ENCODE measurements at regions not wholly inside any gene's neighbourhood (a gene's known extent, or its start where the extent isn't known, plus 50 kb on each side); places are given as distances from the start of the nearest gene placed in this dataset.
"Not testable (repeated sequence)": the region's sequence is repeated elsewhere in the genome, so short reads cannot be mapped to it uniquely, and the experiment has no call there.

DNA sequence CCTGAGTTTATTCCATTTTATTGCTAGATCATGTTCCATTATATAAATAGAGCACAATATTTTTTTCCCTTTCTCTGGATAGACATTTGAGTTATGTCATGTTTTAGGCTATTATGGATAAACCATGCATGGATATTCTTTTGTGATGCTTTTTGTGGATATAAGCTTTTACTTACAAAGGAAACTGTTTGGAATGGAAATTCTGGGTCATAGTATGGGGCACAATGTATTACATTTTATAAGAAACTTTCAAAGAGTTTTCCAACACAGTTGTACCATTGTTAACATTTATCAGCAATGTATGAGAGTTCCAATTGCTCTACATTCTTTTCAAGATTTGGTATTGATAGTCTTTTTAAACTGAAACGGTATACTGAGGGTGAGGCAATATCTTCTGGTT, 749.4 kb downstream of the SOCS6 start:
- Histone ChIP-seq H3K27ac (no peak overlapping the region), H3K9me3 (no peaks in the 10 kb centered on the region), H3K36me3 (no peaks in the 10 kb centered on the region), H3K4me1 (no peaks in the 10 kb centered on the region), H3K27me3 (no peaks in the 10 kb centered on the region), H3K4me3 (no peak overlapping the region)
- ATAC-seq (no peak), DNase-seq (no peak)
- intact Hi-C loops (cut with DNase I; ENCODE audit: low total_unique reads) (no loop called here), in situ Hi-C loops (cut with MboI; ENCODE audit: low sequenced_read_pairs in 4 of 4) (no loop called here)
- TF ChIP-seq, protein P1, sequence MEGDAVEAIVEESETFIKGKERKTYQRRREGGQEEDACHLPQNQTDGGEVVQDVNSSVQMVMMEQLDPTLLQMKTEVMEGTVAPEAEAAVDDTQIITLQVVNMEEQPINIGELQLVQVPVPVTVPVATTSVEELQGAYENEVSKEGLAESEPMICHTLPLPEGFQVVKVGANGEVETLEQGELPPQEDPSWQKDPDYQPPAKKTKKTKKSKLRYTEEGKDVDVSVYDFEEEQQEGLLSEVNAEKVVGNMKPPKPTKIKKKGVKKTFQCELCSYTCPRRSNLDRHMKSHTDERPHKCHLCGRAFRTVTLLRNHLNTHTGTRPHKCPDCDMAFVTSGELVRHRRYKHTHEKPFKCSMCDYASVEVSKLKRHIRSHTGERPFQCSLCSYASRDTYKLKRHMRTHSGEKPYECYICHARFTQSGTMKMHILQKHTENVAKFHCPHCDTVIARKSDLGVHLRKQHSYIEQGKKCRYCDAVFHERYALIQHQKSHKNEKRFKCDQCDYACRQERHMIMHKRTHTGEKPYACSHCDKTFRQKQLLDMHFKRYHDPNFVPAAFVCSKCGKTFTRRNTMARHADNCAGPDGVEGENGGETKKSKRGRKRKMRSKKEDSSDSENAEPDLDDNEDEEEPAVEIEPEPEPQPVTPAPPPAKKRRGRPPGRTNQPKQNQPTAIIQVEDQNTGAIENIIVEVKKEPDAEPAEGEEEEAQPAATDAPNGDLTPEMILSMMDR (IDR thresholded peaks at IDR 0.05 in 4 of 5, conservative IDR thresholded peaks at IDR 0.05 in 1 of 5) = no peak
- TF ChIP-seq POLR2A (IDR thresholded peaks at IDR 0.05) = no peak

DNA sequence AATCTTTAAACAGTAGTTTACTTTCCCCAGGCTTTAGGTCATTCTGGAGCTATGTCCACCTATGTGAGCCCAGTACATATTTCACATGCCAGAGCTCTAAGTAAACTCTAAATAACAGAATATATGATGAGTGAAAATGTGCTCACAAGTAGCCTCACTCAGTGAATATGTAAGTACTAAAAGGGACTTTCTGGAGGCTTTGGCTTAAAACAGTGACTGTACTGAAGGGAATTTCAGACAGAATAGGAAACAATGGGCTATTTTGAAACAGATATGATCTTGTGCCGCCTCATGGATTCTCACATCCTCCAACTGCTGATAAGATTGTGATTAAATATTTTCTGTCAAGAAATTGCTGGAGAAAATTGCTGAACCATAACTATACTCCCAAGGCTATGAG, 747.9 kb downstream of the SOCS6 start:
- Histone ChIP-seq H3K36me3 (no peaks in the 10 kb centered on the region), H3K9me3 (no peaks in the 10 kb centered on the region), H3K4me3 (no peak overlapping the region), H3K27ac (no peak overlapping the region), H3K4me1 (no peaks in the 10 kb centered on the region), H3K27me3 (no peaks in the 10 kb centered on the region)
- intact Hi-C loops (cut with DNase I; ENCODE audit: low total_unique reads) (no loop called here), in situ Hi-C loops (cut with MboI; ENCODE audit: low sequenced_read_pairs in 4 of 4) (no loop called here)
- DNase-seq (no peak), ATAC-seq (no peak)
- TF ChIP-seq, protein P1 (IDR thresholded peaks at IDR 0.05 in 4 of 5, conservative IDR thresholded peaks at IDR 0.05 in 1 of 5) = no peak
- TF ChIP-seq POLR2A (IDR thresholded peaks at IDR 0.05) = no peak

DNA sequence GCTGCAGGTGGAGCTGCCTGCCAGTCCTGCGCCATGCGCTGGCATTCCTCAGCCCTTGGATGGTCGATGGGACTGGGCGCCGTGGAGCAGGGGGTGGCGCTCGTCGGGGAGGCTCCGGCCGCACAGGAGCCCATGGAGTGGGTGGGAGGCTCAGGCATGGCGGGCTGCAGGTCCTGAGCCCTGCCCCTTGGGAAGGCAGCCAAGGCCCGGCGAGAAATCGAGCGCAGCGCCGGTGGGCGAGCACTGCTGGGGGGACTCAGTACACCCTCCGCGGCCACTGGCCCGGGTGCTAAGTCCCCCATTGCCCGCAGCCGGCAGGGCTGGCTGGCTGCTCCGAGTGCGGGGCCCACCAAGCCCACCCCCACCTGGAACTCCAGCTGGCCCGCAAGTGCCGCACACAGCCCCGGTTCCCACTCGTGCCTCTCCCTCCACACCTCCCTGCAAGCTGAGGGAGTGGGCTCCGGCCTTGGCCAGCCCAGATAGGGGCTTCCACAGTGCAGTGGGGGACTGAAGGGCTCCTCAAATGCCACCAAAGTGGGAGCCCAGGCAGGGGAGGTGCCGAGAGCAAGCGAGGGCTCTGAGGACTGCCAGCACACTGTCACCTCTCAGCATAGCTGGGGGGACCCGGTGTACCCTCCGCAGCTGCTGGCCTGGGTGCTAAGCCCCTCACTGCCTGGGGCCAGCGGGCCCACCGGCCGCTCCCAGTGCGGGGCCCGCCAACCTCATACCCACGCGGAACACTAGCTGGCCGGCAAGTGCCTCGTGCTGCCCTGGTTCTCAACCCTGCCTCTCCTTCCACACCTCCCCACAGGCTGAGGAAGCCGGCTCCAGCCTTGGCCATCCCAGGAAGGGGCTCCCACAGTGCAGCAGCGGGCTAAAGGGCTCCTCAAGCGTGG, 742.7 kb downstream of the SOCS6 start:
- ATAC-seq; H3K4me3 ChIP-seq; H3K36me3 ChIP-seq; H3K4me1 ChIP-seq; intact Hi-C loops (cut with DNase I; ENCODE audit: low total_unique reads); in situ Hi-C loops (cut with MboI; ENCODE audit: low sequenced_read_pairs in 4 of 4); H3K27ac ChIP-seq; H3K27me3 ChIP-seq; H3K9me3 ChIP-seq; DNase-seq: not testable (repeated sequence)

DNA sequence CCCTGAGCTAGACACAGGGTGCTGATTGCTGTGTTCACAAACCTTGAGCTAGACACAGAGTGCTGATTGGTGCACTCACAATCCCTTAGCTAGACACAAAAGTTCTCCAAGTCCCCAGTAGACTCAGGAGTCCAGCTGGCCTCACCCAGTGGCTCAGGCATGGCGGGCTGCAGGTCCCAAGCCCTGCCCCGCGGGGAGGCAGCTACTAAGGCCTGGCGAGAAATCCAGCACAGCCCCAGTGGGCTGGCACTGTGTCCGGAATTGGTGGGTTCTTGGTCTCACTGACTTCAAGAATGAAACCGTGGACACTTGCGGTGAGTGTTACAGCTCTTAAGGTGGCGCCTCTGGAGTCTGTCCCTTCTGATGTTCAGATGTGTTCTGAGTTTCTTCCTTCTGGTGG, 741.2 kb downstream of the SOCS6 start:
- H3K4me1 ChIP-seq; H3K27ac ChIP-seq; DNase-seq; in situ Hi-C loops (cut with MboI; ENCODE audit: low sequenced_read_pairs in 4 of 4); intact Hi-C loops (cut with DNase I; ENCODE audit: low total_unique reads); H3K27me3 ChIP-seq; H3K9me3 ChIP-seq; ATAC-seq; H3K4me3 ChIP-seq; H3K36me3 ChIP-seq: not testable (repeated sequence)

DNA sequence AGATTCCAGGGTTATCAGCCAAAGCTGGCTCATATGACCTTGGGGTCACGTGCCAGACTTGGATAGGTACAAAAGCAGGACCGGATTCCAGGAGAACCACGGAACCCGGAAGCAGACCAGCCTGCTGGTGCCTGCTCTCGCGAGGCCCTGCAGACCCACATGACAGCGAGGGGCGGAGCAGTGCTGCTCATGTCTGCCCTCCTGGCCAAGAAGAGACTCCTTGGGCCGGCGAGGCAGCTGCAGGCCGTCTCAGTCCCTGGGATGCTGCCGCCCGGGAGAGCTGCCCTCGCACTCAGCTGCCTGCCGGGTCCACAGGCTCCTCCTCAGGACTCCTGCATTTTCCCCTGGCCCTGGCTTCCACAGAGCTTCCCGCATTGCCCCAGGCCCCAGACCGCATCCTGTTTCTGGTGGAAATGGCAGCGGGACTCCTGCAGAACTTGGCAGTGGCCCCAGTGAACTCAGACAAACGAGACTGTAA, 739.5 kb downstream of the SOCS6 start:
- TF ChIP-seq POLR2A (IDR thresholded peaks at IDR 0.05) = no peak
- no peak for ATAC-seq
- in situ Hi-C loops (cut with MboI; ENCODE audit: low sequenced_read_pairs in 4 of 4) (no loop called here), intact Hi-C loops (cut with DNase I; ENCODE audit: low total_unique reads) (no loop called here)
- no peak overlapping the region for H3K4me3 ChIP-seq
- no peak overlapping the region for H3K27ac ChIP-seq
- H3K9me3 ChIP-seq = no peaks in the 10 kb centered on the region
- no peaks in the 10 kb centered on the region for H3K4me1 ChIP-seq
- no peaks in the 10 kb centered on the region for H3K27me3 ChIP-seq
- no peak for DNase-seq
- no peaks in the 10 kb centered on the region for H3K36me3 ChIP-seq

DNA sequence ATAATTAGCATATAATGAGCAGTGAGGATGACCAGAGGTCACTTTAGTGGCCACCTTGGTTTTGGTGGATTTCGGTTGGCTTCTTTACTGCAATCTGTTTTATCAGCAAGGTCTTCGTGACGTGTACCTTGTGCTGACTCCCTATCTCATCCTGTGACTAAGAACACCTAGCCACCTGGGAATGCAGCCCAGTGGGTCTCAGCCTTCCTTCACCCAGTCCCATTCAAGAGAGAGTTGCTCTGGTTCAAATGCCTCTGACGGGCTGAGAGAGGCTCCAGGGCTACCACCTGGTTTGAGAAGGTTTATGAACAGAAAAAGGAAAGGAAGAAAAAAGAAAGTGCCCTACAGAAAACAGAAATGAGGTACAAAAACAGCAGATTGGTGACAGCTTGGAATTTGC, 738.7 kb downstream of the SOCS6 start:
- no peaks in the 10 kb centered on the region for H3K4me1 ChIP-seq
- no peak for TF ChIP-seq POLR2A (IDR thresholded peaks at IDR 0.05)
- TF ChIP-seq, protein P1 (IDR thresholded peaks at IDR 0.05 in 4 of 5, conservative IDR thresholded peaks at IDR 0.05 in 1 of 5) = no peak
- no peaks in the 10 kb centered on the region for H3K9me3 ChIP-seq
- no peak overlapping the region for H3K27ac ChIP-seq
- ATAC-seq = no peak
- in situ Hi-C loops (cut with MboI; ENCODE audit: low sequenced_read_pairs in 4 of 4) (no loop called here), intact Hi-C loops (cut with DNase I; ENCODE audit: low total_unique reads) (no loop called here)
- no peaks in the 10 kb centered on the region for H3K27me3 ChIP-seq
- H3K36me3 ChIP-seq = no peaks in the 10 kb centered on the region
- no peak for DNase-seq
- no peak overlapping the region for H3K4me3 ChIP-seq
